Endometrium (tissue), 2 donors: ENCODE measurements at regions not wholly inside any gene's neighbourhood (a gene's known extent, or its start where the extent isn't known, plus 50 kb on each side); places are given as distances from the start of the nearest gene placed in this dataset.

ENCODE experiments used
- FAIRE-seq: peaks from 2 replicates; lab custom pipeline; 2012; peaks lifted over from hg19 to GRCh38; lab: Jason Lieb, UNC
- donor health status: control.
- donor health status: control.

DNA sequence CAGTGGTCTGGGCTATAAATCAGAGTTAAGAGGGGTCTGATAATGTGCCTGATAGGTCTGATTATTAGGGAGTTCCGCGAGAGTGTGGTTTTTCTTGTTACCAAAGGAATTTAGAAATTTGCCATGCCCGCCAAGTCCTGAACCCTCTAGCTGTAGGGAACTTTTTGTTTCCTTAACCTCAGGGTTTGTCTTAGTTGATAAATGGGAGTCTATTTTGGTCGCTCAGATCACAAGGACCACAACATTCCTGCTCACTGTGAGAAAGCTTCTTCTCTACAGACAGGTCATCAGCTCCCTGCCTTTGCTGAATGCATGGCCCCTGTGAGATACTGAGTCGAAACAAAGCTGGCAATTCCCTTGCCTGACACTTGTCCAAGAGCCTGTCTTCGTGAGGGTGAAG, 497.8 kb downstream of the HS3ST4 start:
- FAIRE-seq, result no peak

DNA sequence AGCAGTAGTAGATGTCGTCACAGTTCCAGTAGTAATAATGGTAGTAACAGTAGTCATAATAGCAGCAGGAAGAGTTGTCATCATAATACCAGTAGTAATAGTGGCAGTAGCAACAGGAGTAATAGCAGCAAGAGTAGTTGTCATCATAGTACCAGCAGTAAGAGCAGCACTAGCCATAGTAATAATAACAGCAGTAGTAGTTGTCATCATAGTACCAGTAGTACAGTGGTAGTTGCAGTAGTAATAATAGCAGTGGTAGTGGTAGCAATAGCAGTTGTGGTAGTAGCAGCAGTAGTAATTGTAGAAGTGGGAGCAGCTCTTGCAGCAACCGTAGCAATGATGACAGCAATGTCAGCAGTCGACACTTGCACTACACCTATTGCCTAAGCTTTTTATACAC, 502.8 kb downstream of the HS3ST4 start:
- no peak for FAIRE-seq

DNA sequence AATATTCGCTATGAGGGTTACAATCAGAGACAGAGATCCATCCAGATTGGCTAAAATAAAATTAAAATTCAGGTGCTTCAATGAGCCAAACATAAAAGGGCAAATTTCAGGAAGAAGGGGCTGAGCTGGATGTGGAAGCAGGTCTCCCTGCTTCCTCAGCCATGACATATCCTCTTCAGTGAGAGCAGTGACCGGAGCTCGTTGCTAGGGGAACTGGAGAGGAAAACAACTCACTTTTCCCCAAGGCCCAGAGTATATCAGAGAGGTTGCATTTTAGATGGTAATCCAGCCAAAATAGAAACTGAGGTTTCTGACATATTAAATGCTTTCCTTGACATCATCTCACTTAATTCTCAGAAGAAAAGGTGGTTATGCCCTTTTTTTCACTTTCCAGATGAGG, 503.5 kb downstream of the HS3ST4 start:
- no peak for FAIRE-seq

DNA sequence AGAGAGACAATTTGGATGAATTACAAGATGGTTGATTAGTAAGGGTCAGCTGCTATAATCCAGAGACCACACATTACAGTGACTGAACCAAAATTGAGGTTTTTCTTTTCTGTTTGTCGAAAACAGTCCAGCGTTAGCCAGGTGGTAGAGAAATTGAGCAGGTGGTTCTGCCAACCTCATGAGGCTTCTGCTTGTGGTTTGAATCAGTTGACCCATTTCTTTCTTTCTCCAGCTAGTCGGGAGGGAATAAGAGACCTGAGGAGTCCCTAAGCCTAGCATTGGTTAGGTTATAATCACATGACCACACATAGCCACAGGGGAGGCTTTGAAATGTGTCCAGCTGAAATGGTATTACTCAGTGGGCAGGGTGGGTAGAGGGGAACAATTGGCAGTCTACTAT, 504.6 kb downstream of the HS3ST4 start:
- FAIRE-seq, result no peak

DNA sequence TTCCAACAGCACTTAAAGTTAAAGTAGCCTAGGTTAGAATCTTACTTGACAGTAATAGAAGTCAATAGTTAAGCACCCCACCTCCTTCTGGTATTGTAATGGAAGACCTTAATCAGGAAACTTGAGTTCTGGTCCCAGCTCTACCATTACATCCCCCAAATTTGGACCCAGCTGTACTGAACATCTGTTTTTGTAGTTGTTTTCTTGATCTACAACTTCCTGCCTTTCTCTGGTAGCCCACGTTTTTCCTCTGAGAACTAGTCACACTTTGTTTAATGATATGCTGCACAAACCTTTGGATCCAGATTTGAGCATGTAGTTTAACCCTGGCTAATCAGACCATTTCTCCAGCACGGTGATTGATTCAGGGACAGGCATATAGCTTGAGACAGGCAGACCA, 505.0 kb downstream of the HS3ST4 start:
- FAIRE-seq, result no peak

DNA sequence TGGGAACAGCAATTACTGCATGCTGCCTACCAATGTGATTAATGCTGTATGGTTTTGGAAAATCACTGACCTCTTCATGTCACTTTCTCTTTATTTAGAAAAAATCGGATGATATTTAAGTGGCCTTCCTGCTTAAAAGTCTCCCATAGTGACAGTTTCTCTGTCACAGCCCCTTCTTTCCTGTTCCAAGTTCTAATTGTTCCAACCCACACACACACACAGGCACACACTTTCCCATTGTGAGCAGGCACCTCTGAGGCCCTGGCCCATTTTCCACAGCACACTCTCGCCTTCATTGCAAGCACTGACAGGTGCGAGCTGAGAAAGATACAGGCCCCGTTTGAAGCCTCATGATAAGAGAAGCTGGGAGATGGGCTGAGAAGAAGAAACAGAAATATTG, 505.9 kb downstream of the HS3ST4 start:
- no peak for FAIRE-seq

DNA sequence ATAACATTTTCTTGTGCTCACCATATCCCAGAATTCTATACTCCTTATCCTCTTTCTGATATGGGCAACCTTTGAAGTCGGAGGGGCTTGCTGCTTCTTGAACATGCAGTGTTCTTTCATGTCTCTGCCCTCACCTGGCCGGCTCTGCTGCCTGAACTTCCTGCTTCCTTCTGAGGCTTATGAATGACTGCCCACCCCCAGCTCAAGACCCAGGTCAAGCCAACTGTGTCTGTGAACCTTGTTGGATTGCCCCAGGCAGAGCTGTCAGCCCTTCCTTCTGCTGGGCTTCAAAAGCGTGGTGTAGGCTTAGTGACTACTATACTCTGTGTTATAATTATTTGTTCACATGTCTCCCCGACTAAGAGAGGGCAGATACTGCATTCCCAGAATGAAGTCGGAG, 506.5 kb downstream of the HS3ST4 start:
- no peak for FAIRE-seq

DNA sequence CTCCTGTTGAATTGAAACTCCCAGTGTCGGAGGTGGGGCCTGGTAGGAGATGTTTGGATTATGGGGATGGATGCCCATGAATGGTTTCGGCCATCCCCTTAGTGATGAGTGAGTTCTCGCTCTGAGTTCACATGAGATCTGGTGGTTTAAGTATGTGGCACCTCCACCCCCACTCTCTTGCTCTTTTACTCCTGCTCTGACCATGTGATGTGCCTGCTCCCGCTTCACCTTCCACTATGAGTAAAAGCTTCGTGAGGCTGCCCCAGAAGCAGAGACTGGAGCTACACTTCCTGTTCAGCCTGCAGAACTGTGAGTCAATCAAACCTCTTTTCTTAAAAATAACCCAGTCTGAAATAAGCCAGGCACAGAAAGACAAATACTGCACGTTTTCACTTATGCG, 512.4 kb downstream of the HS3ST4 start:
- no peak for FAIRE-seq

DNA sequence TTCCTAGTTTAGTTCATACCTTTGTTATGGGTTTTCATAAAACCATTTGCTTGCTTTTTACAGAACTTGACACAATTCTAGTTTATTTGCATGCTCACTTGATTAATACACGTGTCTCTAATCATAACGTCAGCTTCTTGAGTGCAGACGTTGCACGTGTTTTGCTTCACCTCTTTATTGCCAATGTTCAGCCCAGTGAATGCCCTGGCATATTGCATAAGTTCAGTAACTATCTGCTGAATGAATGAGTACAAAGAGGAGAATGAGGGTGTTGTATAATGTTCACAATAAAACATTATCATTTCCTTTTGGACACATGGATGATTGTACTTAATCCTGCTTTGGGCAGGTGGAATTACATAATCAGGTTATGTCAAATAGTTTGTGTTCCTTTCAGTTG, 519.8 kb downstream of the HS3ST4 start:
- FAIRE-seq, result no peak

DNA sequence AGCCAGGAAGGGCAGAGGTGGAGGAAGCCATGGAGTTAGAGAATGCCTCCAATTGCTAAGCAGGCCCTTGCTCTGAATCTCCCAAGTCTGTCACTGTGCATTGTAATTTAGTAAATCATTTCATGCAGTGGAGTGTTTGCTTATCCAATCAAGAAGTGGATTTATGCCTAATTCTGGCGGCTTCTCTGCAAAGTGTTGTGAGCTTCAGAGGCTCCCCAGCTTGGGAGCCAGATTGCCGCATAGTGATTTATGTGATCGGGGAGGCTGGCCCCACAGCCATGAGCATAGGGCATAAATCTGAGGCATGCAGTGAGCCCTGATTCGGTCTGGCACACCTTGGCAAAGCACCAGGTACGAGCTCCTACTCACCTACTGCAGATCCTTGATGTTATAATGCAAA, 520.8 kb downstream of the HS3ST4 start:
- no peak for FAIRE-seq

DNA sequence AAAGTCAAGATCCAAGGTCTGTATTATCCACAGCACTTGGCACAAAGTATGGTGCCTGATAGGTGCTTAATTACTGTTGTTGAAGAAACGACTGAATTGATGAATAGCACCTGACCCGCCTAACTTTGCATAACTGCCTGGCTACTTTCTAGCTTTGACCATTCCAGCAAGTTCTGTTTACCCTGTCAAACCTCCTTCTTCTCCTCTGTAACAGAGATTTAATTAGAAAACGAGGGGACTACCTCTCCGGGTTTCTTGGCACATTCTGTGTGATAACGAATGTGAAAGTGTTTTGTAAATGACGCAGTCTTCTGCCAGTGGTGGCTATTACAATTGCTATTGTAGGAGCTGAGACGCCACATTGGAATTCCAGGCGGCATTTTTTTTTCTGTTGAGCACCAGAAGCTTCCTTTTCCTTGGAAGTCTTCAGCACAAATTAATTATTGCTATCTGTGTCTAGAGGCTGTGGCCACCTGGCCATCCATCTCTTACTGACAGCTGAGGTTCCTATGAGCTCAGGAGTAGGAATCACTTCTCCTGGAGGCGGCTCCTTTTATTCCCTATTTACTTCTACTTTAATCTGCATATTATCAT, 522.9 kb downstream of the HS3ST4 start:
- no peak for FAIRE-seq

DNA sequence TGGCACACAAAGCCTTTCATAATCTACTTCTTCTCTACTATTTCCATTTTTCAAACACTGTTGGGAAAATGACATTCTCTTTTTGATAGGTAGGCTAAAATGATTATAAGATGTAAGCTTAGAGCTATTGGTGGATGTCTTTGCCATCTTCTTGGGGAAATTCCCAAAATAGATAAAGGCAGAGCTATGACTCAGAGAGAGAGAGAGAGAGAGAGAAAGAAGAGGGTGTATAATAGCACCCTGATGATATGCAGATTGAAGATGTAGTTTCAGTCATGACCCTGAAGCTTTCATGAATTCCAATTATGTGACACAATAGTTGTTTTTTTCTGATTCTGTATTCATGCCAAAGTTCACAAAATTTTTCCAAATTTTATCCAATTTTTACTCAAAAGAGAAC, 529.1 kb downstream of the HS3ST4 start:
- FAIRE-seq, result no peak

DNA sequence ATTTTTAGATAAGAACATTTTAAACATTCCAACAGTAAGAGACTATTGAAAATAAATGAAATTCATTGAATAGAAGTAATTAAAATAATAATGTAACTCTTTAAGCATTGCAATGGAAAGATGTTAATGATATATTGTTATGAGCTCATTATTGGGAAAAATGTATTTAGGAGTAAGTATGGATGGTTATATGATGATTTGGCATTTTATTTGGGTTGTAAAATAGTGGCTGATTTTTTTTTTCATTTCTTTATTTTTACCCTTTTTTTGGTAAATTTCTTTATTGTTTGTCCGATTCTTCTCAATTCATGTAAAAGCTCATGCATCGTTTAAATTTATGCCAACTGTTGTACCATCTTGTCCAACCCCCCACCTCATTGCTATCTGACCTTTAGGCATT, 539.9 kb downstream of the HS3ST4 start:
- no peak for FAIRE-seq

DNA sequence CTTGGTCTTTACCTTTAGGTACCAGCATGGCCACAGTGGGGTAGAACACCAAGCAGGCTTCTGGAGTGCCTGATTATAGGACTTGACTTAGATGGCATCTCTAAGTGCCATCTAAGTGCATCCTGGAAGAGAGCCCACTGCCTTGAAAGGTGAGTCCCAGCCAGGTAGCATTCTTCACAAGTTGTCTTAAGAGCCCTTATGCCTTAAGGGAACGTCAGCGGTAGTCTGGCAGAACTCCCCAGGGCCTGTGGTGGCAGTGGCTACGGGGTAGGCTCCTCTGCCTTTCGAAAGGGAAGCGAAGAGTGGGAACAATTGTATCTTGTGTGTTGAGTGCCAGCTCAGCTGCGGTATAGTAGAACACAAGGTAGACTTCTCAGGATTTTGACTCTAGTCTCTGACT, 549.0 kb downstream of the HS3ST4 start:
- FAIRE-seq, result no peak

DNA sequence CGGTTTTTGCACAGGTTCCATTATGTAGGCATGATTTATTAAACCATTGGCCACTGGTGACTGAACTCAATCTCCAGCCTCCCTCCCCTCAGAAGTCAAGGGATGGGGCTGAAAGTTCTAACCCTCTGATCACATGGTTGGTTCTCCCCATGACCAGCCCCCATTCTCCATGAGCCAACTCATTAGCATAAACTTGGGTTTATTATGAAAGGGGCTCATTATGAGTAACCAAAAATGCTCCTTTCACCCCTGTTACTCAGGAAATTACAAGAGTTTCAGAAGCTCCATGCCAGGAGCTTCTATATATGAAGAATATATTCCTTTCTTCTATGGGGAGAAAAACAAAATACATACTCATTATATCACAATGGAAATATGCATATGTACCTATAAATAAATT, 555.3 kb downstream of the HS3ST4 start:
- no peak for FAIRE-seq

DNA sequence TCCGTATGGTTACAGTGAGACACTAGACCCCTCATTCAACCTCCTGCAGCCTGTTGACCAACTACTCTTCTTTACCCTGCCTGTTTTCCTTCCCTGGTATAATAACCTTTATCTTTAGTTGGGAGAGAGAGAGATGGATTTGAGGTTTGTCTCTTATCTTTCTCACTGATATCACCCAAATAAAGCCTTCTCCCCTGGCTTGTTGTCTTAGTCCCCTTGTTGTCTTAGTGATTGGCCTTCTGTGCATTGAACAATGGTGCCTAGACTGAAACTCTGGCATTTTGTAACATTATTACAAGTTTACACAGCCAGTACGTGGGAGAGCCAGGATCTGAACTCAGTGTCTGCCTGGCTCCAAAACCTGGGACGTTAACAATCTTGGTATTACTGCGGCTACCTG, 560.8 kb downstream of the HS3ST4 start:
- FAIRE-seq, result no peak

DNA sequence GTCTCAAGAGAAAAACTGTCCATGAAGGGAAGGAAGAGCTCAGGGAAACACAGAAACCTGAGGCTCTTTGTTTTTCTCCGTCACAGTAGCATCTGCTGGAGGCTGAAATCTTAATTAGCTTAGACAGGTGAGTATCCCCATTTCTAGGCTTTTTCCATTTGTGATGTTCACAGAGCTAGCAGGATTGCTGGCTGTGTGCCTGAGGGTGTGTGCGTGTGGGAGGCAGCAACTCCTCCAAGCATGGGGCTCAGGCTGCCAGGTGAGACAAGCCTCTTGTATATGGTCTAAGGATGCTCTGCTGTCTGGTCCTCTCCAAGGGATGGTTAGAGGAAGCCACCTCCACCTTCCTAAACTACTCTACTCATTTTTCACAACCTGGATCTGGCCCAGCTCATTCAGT, 569.9 kb downstream of the HS3ST4 start:
- no peak for FAIRE-seq

DNA sequence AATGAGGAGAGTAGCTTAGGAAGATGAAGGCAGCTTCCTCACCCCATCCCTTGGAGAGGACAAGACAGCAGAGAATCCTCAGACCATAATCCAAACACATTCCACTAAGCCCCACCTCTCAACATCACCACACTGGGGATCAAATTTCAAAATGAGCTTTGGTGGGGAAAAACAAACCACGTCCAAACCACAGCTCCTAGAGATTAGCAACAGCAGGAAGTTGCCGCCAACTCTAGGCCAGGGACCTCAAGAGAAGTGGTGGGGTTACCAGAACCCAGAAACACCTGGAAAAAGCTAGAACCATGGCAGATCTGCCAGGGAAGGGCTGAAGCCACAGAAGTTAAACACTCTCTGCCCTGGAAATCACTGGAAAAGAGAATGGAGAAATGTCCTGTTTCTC, 571.6 kb downstream of the HS3ST4 start:
- FAIRE-seq, result no peak

DNA sequence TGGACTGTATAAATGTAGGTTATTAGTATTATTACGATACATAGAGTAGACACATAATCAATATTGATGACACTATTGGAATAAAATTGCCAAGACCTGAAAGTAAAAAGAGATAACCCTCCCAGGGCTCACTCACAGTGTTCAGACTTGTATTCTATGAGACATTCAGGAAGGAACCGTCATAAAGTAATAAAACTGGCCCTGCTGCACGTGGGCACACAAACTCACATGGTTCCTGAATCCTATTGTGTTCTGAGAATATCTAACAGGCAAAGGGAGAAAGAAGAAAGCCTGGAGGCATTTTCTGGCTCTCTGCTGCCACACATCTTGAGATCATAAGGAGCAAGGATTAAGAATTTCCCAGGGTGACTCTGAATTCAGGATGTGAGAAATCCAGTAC, 575.9 kb downstream of the HS3ST4 start:
- FAIRE-seq, result no peak

DNA sequence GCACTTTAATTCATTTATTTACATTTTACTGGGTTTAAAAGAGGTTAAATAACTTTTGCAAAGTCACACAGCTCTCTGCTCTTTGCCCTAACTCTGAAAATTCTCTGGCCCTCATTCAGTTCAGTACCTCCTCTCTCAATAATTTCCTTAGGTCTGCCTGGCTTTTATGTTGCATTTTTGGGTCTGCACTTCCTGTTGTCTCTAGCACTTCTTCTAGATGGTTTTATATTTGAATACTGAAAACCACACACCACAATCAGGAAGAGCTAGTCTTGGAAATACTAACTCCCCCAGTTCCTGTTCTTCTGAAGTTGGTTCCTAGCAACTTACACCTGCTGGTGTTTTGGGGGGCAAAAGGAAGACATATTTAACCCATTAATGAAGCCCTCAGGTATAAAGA, 577.9 kb downstream of the HS3ST4 start:
- no peak for FAIRE-seq

DNA sequence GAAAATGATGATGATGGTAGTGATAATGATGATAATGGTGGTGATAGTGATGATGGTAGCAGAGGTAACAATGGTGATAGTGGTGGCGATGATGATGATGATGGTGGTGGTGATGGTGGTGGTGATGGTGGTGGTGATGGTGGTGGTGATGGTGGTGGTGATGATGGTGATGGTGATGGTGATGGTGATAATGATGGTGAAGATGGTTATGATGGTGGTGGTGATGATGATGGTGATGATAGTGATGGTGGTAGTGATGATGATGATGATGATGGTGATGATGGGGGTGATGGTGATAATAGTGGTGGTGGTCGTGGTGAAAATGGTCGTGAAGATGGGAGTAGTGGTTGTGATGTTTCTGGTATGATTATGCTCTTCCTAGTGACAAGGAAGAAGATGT, 581.8 kb downstream of the HS3ST4 start:
- no peak for FAIRE-seq

DNA sequence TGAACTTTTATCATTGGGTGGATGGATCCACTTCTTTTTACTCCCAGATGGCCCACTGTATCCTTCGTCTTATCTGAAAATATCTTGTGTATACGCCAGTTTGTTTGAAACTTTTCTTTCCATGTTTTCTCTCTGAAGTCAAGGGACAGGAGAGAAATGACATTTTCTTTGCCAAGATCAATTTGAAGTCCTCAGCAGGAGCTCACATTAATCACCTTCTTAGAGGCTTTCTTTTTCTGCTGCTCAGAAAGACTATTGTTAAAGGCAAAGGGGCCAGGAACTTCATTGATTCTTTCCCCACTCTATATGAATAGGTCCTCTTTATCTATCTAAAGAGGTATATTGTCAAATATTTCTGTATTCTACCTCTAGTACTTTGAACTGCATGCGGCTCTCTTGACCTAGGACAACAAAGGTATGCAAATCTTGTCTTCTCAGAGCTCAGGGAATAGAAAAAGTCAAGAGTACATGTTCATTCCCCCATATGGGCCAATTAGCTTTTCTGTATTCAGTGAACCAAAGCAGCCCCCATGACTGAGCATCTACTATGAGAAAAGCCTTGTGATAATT, 583.3 kb downstream of the HS3ST4 start:
- no peak for FAIRE-seq

DNA sequence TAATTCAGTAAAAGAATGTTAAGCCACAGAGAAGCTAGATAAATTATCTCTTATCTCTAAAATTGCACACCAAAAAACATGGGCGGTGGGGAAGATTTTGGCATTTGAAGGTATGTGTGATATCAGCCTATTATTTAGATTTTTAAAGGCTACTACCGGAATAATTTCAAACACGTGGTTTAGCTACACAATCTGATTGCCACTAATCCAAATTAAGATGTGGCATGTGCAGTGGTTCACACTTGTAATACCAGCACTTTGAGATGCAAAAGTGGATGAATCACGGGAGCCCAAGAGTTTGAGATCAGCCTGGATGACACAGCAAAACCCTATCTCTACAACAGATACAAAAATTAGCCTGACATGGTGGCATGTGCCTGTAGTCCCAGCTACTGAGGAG, 584.5 kb downstream of the HS3ST4 start:
- no peak for FAIRE-seq

DNA sequence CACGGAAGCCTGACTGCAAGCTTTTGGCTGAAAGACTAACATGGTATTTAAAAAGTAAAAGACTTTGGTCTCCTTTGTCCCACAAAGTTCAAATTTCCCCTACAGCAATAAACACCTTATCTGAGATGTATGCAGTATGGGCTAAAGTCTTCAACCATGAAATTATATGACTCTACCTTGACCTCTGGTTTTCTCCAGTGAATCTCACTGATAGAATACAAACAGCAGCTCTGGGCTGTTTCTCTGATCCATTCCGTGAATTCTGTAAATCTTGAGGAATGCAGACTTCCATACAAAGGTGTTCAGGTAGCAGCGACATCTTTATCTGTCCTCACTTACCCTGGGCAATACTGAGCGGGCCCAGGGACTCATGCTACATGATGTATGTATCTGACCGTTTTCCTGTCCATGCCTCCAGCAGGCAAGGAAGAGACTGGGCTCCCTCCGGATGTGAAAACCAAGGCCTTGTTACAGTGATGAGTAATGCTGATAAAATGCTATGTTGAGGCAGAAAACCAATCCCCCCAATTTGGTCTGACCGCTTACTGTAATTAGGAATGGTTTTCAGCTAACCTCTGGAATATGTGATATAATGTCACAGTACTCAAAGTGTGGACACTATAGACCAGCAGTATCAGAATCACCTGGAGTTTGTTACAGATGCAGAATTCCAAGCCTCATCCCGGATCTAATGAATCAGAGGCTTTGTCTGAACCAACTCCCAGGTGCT, 589.8 kb downstream of the HS3ST4 start:
- FAIRE-seq, result no peak
